HG02970 (cell line): ENCODE measurements at regions not wholly inside any gene's neighbourhood (a gene's known extent, or its start where the extent isn't known, plus 50 kb on each side); places are given as distances from the start of the nearest gene placed in this dataset.
"Not testable (repeated sequence)": the region's sequence is repeated elsewhere in the genome, so short reads cannot be mapped to it uniquely, and the experiment has no call there.

Source experiments
- ATAC-seq: cut with Tn5 transposase; IDR thresholded peaks from one replicate; pipeline ENCODE4 v1.9.1; 2021; ENCODE audit warnings: mild to moderate bottlenecking, moderate library complexity, moderate number of reproducible peaks; ENCODE audit not compliant: unreplicated experiment, low FRiP score

DNA sequence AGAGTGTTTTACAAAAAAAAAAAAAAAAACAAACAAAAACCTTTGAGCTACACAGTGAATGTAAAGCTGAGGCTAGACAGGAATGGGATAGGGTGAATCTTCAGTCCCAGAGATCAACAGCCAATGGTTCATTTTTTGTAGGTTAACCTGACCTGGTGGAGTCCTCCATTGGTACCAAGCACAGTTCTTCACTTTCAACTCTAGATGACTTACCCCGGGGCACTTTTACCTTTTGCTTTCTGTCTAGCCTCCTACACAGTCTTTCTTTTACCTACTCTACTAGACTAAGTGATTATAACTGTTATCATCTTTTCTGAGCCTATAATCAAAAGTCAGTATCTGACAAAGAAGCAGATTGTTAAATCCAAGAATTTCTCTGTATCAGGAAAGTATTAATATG lies 50.9 kb downstream of the ANXA2R start:
- no peak for ATAC-seq

DNA sequence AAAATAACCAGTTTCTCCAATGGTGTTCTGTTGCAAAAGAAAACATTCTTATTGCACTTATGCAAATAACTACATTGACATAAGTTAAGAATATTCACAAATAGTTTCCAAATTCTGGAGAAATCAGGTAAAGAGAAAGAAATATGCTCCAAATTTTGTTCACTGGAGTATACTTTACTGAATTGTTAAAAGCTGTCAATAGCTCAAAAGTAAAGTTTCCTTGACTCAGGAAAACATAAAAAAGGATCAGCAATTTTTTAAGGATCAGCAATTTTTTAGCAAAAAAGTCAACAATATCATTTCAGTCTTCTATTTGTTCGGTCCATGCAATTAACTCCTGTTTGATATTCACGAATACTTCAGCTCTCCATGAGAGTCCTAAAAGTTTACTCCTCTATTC lies 51.6 kb downstream of the ANXA2R start:
- no peak for ATAC-seq

DNA sequence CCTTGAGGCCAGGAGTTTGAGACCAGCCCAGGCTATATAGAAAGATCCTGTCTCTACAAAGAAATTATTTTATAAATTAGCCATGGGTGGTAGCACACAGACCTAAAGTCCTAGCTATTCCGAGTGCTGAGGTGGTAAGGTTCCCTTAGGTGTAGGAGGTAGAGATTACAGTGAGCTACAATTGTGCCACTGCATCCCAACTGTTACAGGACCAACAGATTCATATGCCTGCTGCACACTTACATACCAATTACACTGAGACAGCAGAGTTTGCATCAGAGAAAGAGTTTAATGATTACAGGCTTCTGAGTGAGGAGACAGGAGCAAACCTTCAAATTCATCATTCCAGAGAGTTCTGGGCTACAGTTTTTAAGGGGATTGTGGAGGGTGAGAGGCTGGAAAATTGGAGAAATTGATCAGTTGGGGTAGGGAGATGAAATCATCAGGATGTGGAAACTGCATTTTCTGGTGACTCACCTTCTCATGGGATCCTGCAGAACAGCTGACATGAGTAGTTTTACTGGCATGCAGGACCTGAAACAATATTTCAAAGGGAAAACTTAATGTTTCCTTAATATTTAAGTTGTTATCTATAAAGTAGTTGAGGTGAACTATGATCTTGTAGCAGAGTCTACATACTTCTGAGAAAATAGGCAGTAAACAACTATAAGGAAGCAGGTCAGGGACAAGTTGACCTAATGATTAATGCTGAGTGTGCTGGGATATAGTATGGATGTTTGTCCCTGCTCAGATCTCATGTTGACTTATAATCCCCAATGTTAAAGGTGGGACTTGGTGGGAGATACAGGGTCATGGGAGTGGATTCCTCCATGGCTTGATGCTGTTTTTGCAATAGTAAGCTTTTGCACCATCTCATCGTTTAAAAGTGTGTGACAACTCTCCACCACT lies 54.7 kb downstream of the ANXA2R start:
- ATAC-seq, result no peak

DNA sequence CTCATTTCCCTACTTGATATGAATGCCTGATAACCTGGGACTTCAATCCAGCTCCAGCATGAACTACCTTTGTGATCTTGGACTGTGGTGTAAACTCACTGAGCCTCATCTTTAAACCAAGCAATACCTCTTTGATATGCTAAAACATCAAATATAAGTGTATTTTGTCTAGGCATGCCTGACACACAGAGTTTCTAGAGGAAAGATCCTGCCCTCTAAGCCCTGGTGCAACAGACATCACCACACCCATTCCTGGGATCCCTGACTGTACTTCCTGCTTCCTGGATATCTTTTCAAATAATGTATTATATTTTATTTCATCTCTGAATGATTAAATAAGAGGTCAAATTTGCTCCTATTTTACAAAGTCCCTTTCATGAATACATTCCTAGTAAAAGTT lies 55.8 kb downstream of the ANXA2R start:
- no peak for ATAC-seq

DNA sequence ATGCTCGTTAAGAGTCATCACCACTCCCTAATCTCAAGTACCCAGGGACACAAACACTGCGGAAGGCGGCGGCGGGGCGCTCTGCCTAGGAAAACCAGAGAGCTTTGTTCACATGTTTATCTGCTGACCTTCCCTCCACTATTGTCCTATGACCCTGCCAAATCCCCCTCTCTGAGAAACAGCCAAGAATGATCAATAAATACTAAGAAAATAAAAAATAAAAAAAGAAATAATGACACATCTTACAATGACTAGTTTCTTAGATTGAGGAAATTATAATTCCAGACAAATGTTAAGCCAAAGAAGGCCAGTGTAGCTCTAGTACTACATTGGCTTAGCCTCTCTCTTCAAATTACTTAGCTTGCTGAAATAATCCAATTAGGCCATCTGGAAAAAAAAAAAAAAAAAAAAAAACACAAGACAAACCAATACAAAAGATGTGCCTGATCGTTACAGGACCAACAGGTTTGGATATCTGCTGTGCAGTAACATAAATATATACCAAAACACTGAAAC lies 58.0 kb downstream of the ANXA2R start:
- no peak for ATAC-seq

DNA sequence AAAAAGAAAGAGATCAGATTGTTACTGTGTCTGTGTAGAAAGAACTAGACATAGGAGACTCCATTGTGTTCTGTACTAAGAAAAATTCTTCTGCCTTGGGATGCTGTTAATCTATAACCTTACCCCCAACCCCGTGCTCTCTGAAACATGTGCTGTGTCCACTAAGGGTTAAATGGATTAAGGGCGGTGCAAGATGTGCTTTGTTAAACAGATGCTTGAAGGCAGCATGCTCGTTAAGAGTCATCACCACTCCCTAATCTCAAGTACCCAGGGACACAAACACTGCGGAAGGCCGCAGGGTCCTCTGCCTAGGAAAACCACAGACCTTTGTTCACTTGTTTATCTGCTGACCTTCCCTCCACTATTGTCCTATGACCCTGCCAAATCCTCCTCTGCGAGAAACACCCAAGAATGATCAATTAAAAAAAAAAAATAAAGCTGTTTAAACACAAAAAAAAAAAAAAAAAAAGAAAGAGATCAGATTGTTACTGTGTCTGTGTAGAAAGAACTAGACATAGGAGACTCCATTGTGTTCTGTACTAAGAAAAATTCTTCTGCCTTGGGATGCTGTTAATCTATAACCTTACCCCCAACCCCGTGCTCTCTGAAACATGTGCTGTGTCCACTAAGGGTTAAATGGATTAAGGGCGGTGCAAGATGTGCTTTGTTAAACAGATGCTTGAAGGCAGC lies 58.6 kb downstream of the ANXA2R start:
- ATAC-seq, result not testable (repeated sequence)

DNA sequence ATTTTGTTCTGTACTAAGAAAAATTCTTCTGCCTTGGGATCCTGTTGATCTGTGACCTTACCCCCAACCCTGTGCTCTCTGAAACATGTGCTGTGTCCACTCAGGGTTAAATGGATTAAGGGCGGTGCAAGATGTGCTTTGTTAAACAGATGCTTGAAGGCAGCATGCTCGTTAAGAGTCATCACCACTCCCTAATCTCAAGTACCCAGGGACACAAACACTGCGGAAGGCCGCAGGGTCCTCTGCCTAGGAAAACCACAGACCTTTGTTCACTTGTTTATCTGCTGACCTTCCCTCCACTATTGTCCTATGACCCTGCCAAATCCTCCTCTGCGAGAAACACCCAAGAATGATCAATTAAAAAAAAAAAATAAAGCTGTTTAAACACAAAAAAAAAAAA lies 59.1 kb downstream of the ANXA2R start:
- ATAC-seq, result not testable (repeated sequence)

DNA sequence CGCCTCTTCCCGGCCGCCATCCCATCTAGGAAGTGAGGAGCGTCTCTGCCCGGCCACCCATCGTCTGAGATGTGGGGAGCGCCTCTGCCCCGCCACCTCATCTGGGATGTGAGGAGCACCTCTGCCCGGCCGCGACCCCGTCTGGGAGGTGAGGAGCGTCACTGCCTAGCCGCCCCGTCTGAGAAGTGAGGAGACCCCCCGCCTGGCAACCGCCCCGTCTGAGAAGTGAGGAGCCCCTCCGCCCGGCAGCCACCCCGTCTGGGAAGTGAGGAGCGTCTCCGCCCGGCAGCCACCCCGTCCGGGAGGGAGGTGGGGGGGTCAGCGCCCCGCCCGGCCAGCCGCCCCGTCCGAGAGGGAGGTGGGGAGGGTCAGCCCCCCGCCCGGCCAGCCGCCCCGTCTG lies 59.7 kb downstream of the ANXA2R start:
- not testable (repeated sequence) for ATAC-seq

DNA sequence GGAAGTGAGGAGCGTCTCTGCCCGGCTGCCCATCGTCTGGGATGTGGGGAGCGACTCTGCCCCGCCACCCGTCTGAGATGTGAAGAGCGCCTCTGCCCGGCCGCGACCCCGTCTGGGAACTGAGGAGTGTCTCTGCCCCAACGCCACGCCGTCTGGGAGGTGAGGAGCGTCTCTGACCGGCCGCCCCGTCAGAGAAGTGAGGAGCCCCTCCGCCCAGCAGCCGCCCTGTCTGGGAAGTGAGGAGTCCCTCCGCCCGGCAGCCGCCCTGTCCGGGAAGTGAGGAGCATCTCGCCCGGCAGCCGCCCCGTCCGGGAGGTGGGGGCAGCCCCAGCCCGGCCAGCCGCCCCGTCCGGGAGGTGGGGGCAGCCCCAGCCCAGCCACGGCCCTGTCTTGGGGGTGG lies 60.9 kb downstream of the ANXA2R start:
- ATAC-seq, result not testable (repeated sequence)

DNA sequence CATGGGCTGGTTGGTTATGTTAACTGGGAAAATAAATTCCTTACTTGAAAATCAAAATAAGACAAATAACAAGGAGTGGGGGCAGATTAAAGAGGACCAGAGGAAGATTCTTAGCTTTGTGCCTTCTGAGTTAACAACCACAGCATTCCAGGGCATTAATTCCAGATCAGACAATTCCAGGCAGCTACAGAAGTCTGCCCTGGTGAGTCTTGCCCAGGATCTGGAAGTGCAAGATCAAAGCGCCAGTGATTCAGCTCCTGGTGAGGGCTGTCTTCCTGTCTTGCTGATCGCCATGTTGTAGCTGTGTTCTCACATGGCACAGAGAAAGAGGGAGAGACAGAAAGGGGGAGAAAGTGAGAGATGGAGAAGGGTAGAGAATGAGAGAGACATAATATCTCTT lies 65.6 kb downstream of the ANXA2R start:
- no peak for ATAC-seq

DNA sequence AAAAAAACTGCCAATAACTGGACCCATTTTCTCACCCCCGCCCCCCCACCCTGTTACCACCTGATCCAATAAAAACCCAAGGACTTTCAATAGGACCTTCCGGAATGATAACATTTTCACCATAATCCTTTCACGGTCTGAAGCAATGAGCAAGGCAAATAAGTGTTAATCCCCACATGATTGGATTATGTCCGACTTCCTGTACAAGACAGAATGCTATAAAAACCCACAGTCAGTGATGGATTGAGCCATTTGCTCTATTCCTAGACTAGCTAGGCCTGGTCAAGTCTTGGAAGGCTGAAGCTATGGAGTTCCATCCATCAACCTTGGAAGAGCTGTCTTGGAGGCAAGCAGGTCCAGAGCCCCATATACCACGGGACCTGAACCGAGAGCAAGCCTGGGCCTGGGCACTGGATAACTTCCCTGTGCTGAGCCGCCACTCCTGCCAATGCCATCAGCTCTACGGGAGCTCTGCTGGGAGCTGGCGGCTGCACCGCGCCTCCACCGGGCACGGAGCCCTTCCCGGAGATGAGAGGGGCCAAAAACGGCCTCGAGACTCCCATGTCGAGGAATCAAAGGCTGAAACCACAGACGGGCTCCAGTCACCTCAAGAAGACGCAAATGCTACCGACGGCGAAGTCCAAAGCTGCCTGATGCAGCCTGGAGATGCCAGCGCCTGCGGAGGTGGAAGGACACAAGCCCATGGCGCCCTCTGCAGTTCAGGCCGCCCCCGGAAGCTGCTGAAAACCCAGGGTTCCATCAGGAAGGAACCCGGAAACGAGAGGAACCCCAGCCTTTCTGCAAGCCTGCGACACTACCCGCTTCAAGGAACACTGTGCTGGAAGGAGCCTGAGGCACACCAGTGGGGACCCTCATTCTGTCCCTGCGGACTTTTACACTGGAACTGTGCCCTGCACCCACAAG lies 69.2 kb downstream of the ANXA2R start:
- ATAC-seq, result no peak

DNA sequence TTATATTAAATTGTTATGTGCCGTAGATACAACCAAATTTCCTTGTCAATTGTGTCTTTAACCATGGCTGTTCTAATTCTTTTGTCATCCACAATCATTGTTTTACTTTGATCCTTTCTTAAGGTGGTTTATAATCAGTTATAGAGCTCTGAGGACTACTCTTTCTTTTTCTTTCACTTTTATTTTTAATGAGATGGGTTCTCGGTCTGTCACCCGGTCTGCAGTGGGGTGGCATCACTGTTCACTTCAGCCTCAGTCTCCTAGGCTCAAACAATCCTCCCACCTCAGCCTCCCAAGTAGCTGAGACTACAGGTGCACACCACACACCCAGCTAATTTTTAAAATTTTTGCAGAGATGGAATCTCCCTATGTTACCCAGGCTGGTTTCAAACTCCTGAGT lies 74.2 kb downstream of the ANXA2R start:
- no peak for ATAC-seq

DNA sequence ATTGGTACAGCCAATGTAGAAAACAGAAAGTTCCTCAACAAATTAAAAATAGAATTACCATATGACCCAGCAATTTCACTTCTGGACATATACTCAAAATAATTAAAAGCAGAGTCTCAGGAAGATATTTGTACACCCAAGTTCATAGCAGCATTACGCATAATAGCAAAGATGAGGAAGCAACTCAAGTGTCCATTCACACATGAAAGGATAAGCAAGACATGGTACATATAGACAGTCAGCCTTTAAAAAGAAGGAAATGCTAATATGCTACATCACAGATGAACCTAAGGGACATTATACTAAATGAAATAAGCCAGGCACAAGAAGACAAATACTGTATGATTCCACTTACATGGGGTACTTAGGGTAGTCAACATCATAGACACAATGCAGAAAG lies 76.7 kb downstream of the ANXA2R start:
- no peak for ATAC-seq

DNA sequence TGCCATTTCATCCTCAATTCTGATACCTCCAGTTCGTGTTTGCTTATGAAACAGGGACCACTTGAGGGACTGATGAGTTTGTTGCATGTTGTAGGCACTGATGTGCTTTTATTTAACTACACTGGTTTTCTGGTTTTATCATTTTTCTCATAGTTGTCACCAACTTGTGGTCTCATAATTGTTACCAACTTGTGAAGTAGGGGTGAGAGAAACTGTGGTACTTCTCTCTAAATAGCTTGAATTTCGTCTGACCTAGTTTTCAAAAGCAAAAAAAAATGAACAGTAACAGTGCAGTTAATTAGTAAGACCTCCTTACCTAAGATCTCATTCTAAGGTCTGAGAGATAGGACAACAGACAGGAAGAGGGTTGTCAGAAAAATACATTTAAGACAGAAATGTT lies 78.0 kb downstream of the ANXA2R start:
- no peak for ATAC-seq

DNA sequence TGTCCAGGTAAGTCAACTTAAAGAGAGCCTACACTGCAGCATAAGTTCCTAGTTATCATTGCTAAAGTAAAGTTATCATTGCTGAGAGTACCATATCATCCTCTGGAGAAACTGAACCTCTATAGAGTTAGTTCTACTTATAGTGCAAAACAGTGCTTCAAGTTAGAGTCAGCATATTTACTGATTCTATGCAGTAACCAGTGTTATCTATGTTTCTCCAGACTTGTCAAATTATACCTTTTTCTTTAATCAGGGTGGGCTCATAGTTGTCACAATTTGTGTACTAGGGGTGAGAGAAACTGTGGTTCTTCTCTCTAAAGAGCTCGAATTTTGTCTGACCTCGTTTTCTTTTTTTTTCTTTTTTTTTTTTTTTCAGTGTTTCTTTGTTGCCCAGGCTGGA lies 79.6 kb downstream of the ANXA2R start:
- ATAC-seq, result no peak

DNA sequence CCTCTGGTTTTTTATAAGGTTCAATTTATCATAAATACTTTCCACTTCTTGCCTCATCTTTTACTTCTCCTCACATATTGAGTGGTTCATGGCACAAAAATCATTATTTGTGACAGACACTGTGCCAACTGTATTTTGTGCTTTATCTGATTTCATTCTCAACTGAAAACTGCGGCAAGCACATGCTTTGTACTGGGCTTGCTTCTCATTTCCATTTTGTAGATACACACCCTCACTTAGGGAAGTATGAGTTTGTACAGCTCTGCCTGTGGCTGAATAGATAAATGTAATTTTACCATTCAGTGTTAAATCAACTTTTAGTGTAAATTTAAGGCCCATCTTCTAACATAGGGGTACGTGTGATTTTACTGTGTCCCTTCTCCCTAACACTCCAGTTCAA lies 83.6 kb downstream of the ANXA2R start:
- no peak for ATAC-seq

DNA sequence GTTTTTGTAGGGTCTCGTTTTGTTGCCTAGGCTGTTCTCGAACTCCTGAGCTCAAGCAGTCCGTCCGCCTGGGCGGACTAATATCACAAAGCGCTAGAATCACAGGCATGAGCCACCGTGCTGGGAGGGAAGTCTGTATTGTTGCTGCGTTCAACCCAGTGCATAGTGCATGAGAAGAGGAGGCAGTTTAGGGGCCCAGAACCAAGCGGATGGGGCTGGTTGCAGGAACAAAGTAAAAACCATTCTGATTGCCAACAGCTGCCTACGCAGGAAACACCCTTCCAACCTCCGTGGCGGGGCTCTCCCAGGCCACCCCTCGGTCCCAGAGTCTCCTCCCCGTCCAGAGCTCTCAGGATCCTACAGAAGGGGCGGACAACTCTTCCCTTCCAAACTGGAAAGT lies 87.1 kb downstream of the ANXA2R start:
- no peak for ATAC-seq

DNA sequence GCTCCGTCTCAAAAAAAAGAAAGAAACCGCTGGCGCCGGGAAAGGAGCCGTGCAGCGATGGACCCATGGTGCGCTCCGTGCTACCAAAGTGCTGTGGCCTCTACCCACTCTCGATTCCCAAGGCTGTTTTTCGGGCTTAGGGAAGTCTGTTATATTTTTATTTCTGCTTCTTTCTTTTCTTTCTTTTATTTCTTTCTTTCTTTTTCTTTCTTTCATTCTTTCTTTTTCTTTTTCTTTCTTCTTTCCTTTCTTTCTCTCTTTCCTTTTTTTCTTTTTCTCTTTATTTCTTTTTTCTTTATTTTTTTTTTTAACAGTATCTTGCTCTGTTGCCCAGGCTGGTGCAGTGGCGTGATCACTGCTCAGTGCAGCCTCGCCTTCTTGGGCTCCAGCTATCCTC lies 87.5 kb downstream of the ANXA2R start:
- ATAC-seq, result no peak

DNA sequence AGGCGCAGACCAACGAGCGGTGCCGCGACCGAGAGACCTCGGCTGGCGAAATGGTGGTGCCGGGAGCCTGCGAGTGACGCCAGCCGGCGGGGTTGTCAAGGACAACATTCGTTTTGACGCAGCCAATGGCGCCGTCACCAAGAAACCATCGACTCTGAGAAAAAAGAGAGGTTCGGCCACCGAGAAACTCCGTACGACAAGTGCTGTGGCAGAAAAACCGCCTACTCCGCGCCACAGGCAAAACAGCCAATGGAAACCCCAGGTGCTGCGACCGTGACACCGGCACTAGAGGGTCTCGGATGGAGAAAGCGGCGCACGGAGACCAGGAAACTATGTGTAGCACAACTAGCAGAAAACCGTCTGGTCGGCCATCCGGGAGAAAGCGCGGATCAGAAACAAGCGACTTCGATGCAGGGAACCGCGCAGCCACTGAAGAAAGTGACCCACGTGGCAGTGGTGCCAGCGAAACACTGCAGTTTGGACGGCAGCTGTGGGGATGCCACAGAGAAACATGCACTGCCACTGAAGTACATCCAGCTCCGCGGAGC lies 88.8 kb downstream of the ANXA2R start:
- peak; percentile 33 for ATAC-seq
